ENCODE measurements at regions not wholly inside any gene's neighbourhood (a gene's known extent, or its start where the extent isn't known, plus 50 kb on each side); places are given as distances from the start of the nearest gene placed in this dataset.
"Not testable (repeated sequence)": the region's sequence is repeated elsewhere in the genome, so short reads cannot be mapped to it uniquely, and the experiment has no call there.

DNA sequence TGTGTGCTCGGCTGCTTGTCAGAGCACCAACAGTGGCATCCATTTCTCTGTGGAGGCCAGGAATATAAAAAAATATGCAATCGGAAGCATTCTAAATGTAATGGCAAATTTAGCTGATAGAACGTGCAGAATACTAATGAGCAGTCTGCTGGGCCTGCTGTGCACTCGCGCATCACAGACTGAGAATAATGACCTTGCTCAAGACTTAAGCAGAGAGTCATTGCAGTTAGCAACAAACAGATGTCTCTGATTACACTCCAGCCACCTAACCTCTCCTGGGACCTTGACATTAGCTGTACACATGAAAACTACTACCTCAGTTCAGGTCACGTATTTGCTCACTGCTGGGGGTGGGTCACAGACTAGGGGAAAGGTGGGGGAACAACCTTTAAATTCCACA, 269.2 kb upstream of the DAAM1 start:
- Histone ChIP-seq H3K36me3 (ENCODE audit: control insufficient read depth, insufficient read depth, low read length) (no peaks in the 10 kb centered on the region), H3K4me1 (ENCODE audit: control insufficient read depth, insufficient read depth, low read length, poor library complexity, severe bottlenecking) (no peaks in the 10 kb centered on the region), H3K27me3 (replicated peaks; ENCODE audit: control insufficient read depth, insufficient read depth, low read length, poor library complexity, severe bottlenecking) (no peaks in the 10 kb centered on the region), H3K9me3 (ENCODE audit: control insufficient read depth, low read length) (no peaks in the 10 kb centered on the region), H3K4me3 (ENCODE audit: insufficient read depth, low read depth, low read length, poor library complexity, severe bottlenecking) (no peak overlapping the region), H3K27ac (ENCODE audit: insufficient read depth, low read length, poor library complexity, severe bottlenecking) (no peak overlapping the region)
- DNase-seq: no peak

DNA sequence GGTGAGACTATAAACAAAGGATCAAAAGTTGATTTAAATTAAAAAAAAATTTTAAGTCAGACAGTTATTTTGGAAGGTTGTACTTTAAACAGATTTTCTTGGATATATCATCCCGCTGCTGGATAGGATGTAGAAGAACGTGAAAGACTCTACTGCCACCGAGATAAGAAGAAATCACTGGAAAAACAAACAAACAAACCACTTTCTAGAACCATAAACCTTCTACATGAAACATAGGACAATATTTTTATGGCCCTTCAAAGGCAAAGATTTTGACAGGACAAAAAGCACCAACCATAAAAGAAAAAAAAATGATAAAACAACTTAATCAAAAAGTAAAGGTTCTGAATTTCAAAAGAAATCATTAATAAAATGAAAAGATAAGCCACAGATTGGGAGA, 268.2 kb upstream of the DAAM1 start:
- Histone ChIP-seq H3K27ac (ENCODE audit: insufficient read depth, low read length, poor library complexity, severe bottlenecking) (no peak overlapping the region), H3K27me3 (replicated peaks; ENCODE audit: control insufficient read depth, insufficient read depth, low read length, poor library complexity, severe bottlenecking) (no peaks in the 10 kb centered on the region), H3K36me3 (ENCODE audit: control insufficient read depth, insufficient read depth, low read length) (no peaks in the 10 kb centered on the region), H3K4me1 (ENCODE audit: control insufficient read depth, insufficient read depth, low read length, poor library complexity, severe bottlenecking) (no peaks in the 10 kb centered on the region), H3K4me3 (ENCODE audit: insufficient read depth, low read depth, low read length, poor library complexity, severe bottlenecking) (no peak overlapping the region), H3K9me3 (ENCODE audit: control insufficient read depth, low read length) (no peaks in the 10 kb centered on the region)
- no peak for DNase-seq

DNA sequence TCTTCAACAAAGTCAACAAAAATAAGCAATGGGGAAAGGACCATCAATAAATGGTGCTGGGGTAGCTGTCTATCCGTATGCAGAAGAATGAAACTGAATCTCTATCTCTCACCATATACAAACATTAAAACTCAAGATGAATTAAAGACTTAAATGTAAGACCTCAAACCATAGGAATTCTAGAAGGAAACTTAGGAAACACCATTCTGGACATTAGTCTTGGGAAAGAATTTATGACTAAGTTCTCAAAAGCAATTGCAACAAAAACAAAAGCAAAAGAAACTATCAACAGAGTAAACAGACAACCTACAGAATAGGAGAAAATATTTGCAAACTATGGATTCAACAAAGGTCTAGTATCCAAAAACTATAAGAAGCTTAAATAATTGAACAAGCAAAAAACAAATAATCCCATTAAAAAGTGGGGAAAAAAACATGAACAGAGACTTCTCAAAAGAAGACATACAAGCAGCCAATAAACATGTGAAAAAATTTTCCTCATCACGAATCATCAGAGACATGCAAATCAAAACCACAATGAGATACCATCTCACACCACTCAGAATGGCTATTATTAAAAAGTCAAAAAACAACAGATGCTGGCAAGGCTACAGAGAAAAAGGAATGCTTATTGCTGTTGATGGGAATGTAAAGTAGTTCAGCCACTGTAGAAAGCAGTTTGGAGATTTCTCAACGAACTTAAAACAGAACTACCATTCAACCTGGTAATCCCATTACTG, 266.1 kb upstream of the DAAM1 start:
- H3K27ac ChIP-seq (ENCODE audit: insufficient read depth, low read length, poor library complexity, severe bottlenecking); H3K4me3 ChIP-seq (ENCODE audit: insufficient read depth, low read depth, low read length, poor library complexity, severe bottlenecking); H3K4me1 ChIP-seq (ENCODE audit: control insufficient read depth, insufficient read depth, low read length, poor library complexity, severe bottlenecking); H3K27me3 ChIP-seq (replicated peaks; ENCODE audit: control insufficient read depth, insufficient read depth, low read length, poor library complexity, severe bottlenecking); DNase-seq; H3K36me3 ChIP-seq (ENCODE audit: control insufficient read depth, insufficient read depth, low read length); H3K9me3 ChIP-seq (ENCODE audit: control insufficient read depth, low read length): not testable (repeated sequence)

DNA sequence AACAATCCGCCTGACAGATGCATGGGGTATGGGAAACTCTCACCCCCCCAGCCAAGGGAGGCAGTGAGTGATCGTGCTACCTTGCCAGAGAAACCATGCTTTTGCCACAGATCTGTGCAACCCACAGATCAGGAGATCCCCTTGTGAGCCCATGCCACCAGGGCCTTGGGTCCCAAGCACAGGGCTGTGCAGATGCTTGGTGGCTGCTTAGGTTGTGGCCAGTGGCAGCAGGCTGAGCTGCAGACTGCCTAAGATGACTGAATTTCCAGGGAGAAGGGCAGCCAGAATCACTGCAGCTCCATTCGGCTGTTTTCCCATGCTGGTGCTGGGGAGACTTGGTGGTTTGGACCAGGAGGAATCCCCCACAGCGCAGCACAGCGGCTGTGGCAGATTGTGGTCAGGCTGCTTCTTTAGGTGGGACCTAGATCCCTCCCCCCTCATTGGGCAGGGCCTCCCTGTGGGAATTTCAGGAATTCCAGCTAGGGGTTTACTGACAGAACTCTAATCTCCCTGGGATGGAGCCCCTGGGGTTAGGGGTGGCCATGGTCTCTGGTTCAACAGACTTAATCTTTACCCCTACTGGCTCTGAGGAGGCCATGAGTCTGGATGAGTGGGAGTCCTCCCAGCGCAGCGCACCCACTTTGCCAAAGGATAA, 264.6 kb upstream of the DAAM1 start:
- no peak for DNase-seq
- H3K4me1 ChIP-seq (ENCODE audit: control insufficient read depth, insufficient read depth, low read length, poor library complexity, severe bottlenecking): no peaks in the 10 kb centered on the region
- H3K36me3 ChIP-seq (ENCODE audit: control insufficient read depth, insufficient read depth, low read length): no peaks in the 10 kb centered on the region

DNA sequence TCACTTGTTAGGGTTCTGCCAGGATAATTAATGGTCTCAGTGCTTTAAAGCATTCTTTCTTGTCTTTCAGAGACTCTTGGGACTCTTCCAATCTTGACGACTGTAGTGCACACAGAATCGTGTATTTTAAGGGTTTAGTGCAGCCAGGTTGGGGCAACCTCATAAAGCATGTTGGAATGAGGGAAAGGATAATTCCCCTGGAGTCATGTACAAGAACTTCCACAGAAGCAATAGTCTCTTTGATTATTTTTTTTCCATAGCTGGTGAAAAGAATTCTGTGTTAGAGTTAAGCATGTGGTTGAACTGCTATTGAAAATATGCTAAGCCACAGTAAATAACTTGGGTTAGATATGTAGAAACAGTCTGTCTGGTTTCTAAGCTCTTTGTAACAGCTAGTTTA, 246.8 kb upstream of the DAAM1 start:
- H3K9me3 ChIP-seq (ENCODE audit: control insufficient read depth, low read length): no peaks in the 10 kb centered on the region
- H3K36me3 ChIP-seq (ENCODE audit: control insufficient read depth, insufficient read depth, low read length): no peaks in the 10 kb centered on the region
- H3K27me3 ChIP-seq (replicated peaks; ENCODE audit: control insufficient read depth, insufficient read depth, low read length, poor library complexity, severe bottlenecking): no peaks in the 10 kb centered on the region
- no peaks in the 10 kb centered on the region for H3K4me1 ChIP-seq (ENCODE audit: control insufficient read depth, insufficient read depth, low read length, poor library complexity, severe bottlenecking)
- no peak overlapping the region for H3K27ac ChIP-seq (ENCODE audit: insufficient read depth, low read length, poor library complexity, severe bottlenecking)
- no peak overlapping the region for H3K4me3 ChIP-seq (ENCODE audit: insufficient read depth, low read depth, low read length, poor library complexity, severe bottlenecking)
- no peak for DNase-seq

More for the DNA sequence above, 264.6 kb upstream of the DAAM1 start:
- no peaks in the 10 kb centered on the region for H3K9me3 ChIP-seq (ENCODE audit: control insufficient read depth, low read length)
- H3K4me3 ChIP-seq (ENCODE audit: insufficient read depth, low read depth, low read length, poor library complexity, severe bottlenecking): no peak overlapping the region
- no peak overlapping the region for H3K27ac ChIP-seq (ENCODE audit: insufficient read depth, low read length, poor library complexity, severe bottlenecking)
- H3K27me3 ChIP-seq (replicated peaks; ENCODE audit: control insufficient read depth, insufficient read depth, low read length, poor library complexity, severe bottlenecking): no peaks in the 10 kb centered on the region

- DNase-seq: no peak
- Histone ChIP-seq H3K4me3 (ENCODE audit: insufficient read depth, low read depth, low read length, poor library complexity, severe bottlenecking) (no peak overlapping the region), H3K9me3 (ENCODE audit: control insufficient read depth, low read length) (no peaks in the 10 kb centered on the region), H3K27ac (ENCODE audit: insufficient read depth, low read length, poor library complexity, severe bottlenecking) (no peak overlapping the region), H3K36me3 (ENCODE audit: control insufficient read depth, insufficient read depth, low read length) (no peaks in the 10 kb centered on the region), H3K27me3 (replicated peaks; ENCODE audit: control insufficient read depth, insufficient read depth, low read length, poor library complexity, severe bottlenecking) (no peaks in the 10 kb centered on the region), H3K4me1 (ENCODE audit: control insufficient read depth, insufficient read depth, low read length, poor library complexity, severe bottlenecking) (no peaks in the 10 kb centered on the region)
These were observed 246.0 kb upstream of the DAAM1 start for GRCh38 chr14:58942516-58942915.

GRCh38 chr14:58944343-58944967, 244.0 kb upstream of the DAAM1 start:
- no peak for DNase-seq
- H3K4me1 ChIP-seq (ENCODE audit: control insufficient read depth, insufficient read depth, low read length, poor library complexity, severe bottlenecking): no peaks in the 10 kb centered on the region
- H3K27ac ChIP-seq (ENCODE audit: insufficient read depth, low read length, poor library complexity, severe bottlenecking): no peak overlapping the region
- H3K36me3 ChIP-seq (ENCODE audit: control insufficient read depth, insufficient read depth, low read length): no peaks in the 10 kb centered on the region
- no peak overlapping the region for H3K4me3 ChIP-seq (ENCODE audit: insufficient read depth, low read depth, low read length, poor library complexity, severe bottlenecking)
- H3K9me3 ChIP-seq (ENCODE audit: control insufficient read depth, low read length): no peaks in the 10 kb centered on the region
- H3K27me3 ChIP-seq (replicated peaks; ENCODE audit: control insufficient read depth, insufficient read depth, low read length, poor library complexity, severe bottlenecking): no peaks in the 10 kb centered on the region

DNA sequence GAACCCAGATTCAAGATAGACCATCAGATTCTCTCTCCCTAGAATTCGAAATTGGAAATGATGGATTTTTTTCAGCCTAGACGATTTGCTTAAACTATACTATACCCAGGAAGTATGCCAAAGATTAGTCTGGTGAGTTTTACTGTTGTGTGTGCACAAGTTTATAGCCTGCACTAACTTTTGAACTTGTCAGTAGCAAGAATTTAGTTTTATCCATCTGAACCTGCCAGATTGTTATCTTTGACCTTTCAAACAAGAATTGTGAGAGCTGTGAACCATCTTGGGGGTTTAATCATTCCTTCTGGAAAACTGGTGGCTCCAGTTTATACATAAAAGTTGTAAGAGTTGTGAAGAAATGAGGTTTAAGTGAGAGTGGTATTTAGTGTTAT, 243.5 kb upstream of the DAAM1 start:
- no peak for DNase-seq
- Histone ChIP-seq H3K9me3 (ENCODE audit: control insufficient read depth, low read length) (no peaks in the 10 kb centered on the region), H3K36me3 (ENCODE audit: control insufficient read depth, insufficient read depth, low read length) (no peaks in the 10 kb centered on the region), H3K27me3 (replicated peaks; ENCODE audit: control insufficient read depth, insufficient read depth, low read length, poor library complexity, severe bottlenecking) (no peaks in the 10 kb centered on the region), H3K4me1 (ENCODE audit: control insufficient read depth, insufficient read depth, low read length, poor library complexity, severe bottlenecking) (no peaks in the 10 kb centered on the region), H3K27ac (ENCODE audit: insufficient read depth, low read length, poor library complexity, severe bottlenecking) (no peak overlapping the region), H3K4me3 (ENCODE audit: insufficient read depth, low read depth, low read length, poor library complexity, severe bottlenecking) (no peak overlapping the region)

DNA sequence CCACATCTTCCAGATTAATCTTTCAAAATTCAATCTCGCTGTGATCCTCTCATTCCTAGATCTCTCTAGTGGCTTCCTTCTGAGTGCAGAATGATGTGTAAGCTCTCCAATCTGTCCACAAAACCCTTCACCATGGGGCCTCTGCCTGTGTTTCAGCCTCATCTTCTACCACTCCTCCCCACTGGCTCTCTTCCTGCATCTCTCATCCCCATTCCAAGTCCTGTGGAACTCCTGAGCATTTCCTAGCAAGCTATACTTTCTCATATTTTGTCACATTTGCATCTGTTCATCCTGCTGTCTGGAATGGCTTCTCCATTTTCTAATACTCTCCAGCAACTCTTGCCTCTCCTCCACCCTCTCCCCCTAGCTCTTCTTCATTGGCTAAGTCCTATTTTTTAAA, 242.0 kb upstream of the DAAM1 start:
- no peak for DNase-seq
- no peak overlapping the region for H3K4me3 ChIP-seq (ENCODE audit: insufficient read depth, low read depth, low read length, poor library complexity, severe bottlenecking)
- no peaks in the 10 kb centered on the region for H3K27me3 ChIP-seq (replicated peaks; ENCODE audit: control insufficient read depth, insufficient read depth, low read length, poor library complexity, severe bottlenecking)
- H3K27ac ChIP-seq (ENCODE audit: insufficient read depth, low read length, poor library complexity, severe bottlenecking): no peak overlapping the region
- H3K36me3 ChIP-seq (ENCODE audit: control insufficient read depth, insufficient read depth, low read length): no peaks in the 10 kb centered on the region
- H3K4me1 ChIP-seq (ENCODE audit: control insufficient read depth, insufficient read depth, low read length, poor library complexity, severe bottlenecking): no peaks in the 10 kb centered on the region
- no peaks in the 10 kb centered on the region for H3K9me3 ChIP-seq (ENCODE audit: control insufficient read depth, low read length)

DNA sequence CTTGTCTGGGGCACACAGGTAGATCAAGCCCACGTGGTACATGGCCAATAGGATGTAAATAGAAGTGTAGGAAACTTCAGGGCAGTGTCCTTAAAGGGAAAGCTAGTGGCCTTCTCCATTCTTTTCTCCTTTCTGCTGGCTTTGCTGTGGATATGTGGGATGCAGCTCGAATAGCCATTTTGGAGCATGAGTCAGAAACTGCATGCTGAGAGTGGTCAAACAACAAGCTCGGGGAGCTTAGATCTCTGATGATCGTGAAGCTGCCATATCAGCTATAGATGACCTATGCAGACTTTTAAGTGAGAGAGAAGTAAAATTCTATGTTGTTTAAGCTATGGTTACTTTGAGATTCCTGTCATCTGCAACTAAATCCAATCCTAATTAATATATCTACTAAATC, 241.3 kb upstream of the DAAM1 start:
- no peaks in the 10 kb centered on the region for H3K27me3 ChIP-seq (replicated peaks; ENCODE audit: control insufficient read depth, insufficient read depth, low read length, poor library complexity, severe bottlenecking)
- H3K4me3 ChIP-seq (ENCODE audit: insufficient read depth, low read depth, low read length, poor library complexity, severe bottlenecking): no peak overlapping the region
- no peak overlapping the region for H3K27ac ChIP-seq (ENCODE audit: insufficient read depth, low read length, poor library complexity, severe bottlenecking)
- H3K9me3 ChIP-seq (ENCODE audit: control insufficient read depth, low read length): no peaks in the 10 kb centered on the region
- no peaks in the 10 kb centered on the region for H3K4me1 ChIP-seq (ENCODE audit: control insufficient read depth, insufficient read depth, low read length, poor library complexity, severe bottlenecking)
- no peaks in the 10 kb centered on the region for H3K36me3 ChIP-seq (ENCODE audit: control insufficient read depth, insufficient read depth, low read length)
- no peak for DNase-seq
